GM23338 (cell line): ENCODE measurements at regions not wholly inside any gene's neighbourhood (a gene's known extent, or its start where the extent isn't known, plus 50 kb on each side); places are given as distances from the start of the nearest gene placed in this dataset.

Experiments
- ATAC-seq: fragments of 200-7000 bp; cut with Tn5 transposase; 3 replicates; pipeline ENCODE4 v1.9.1; 2020
- DNase-seq: peaks from one replicate; pipeline ENCODE4 v3.0.0-alpha.2; 2015; ENCODE audit warnings: low spot score
- H2AFZ ChIP-seq: fragments of 200-600 bp; sonication (generic); 2 replicates; pipeline ENCODE4 v1.8.0; 2016; ENCODE audit warnings: antibody characterized with exemption, mild to moderate bottlenecking, moderate library complexity
- H3F3A ChIP-seq: fragments of 200-600 bp; sonication (generic); replicated peaks from 2 replicates; pipeline ENCODE4 v1.8.0; 2017; ENCODE audit warnings: antibody characterized with exemption, mixed run types, low read depth
- H3K27ac ChIP-seq: fragments of 200-600 bp; sonication (generic); 2 replicates; pipeline ENCODE4 v1.6.1; 2016; ENCODE audit warnings: low read depth
- H3K27me3 ChIP-seq: fragments of 200-600 bp; sonication (generic); 2 replicates; pipeline ENCODE4 v1.8.0; 2016; ENCODE audit warnings: mild to moderate bottlenecking, mixed run types, moderate library complexity; ENCODE audit not compliant: insufficient read depth
- H3K36me3 ChIP-seq: fragments of 200-600 bp; sonication (generic); 2 replicates; pipeline ENCODE4 v1.8.0; 2016; ENCODE audit warnings: mild to moderate bottlenecking; ENCODE audit not compliant: insufficient read depth
- H3K4me1 ChIP-seq: fragments of 200-600 bp; sonication (generic); 2 replicates; pipeline ENCODE4 v1.8.0; 2016; ENCODE audit warnings: mild to moderate bottlenecking, moderate library complexity; ENCODE audit not compliant: insufficient read depth
- H3K4me2 ChIP-seq: fragments of 200-600 bp; sonication (generic); 2 replicates; pipeline ENCODE4 v1.7.1; 2017; ENCODE audit warnings: mixed run types
- H3K4me3 ChIP-seq: fragments of 200-600 bp; sonication (generic); 2 replicates; pipeline ENCODE4 v1.6.1; 2016; ENCODE audit warnings: mixed run types
- H3K79me2 ChIP-seq: fragments of 200-600 bp; sonication (generic); replicated peaks from 2 replicates; pipeline ENCODE4 v1.8.0; 2017; ENCODE audit warnings: mild to moderate bottlenecking; ENCODE audit not compliant: insufficient read depth
- H3K9me2 ChIP-seq: fragments of 200-600 bp; sonication (generic); 2 replicates; pipeline ENCODE4 v1.8.0; 2017; ENCODE audit not compliant: insufficient read depth
- H4K20me1 ChIP-seq: fragments of 200-600 bp; sonication (generic); replicated peaks from 2 replicates; pipeline ENCODE4 v1.8.0; 2017; ENCODE audit warnings: mild to moderate bottlenecking; ENCODE audit not compliant: insufficient read depth
- H3K27ac Mint-ChIP-seq: 2 replicates; pipeline ENCODE4 v1.8.0; 2020; ENCODE audit warnings: inconsistent platforms, mild to moderate bottlenecking, moderate library complexity, mixed read lengths
- H3K27me3 Mint-ChIP-seq: 3 replicates; pipeline ENCODE4 v1.8.0; 2022; ENCODE audit warnings: low read depth, mild to moderate bottlenecking, moderate library complexity, mixed read lengths, inconsistent platforms; ENCODE audit not compliant: insufficient read depth, poor library complexity
- H3K36me3 Mint-ChIP-seq: 3 replicates; pipeline ENCODE4 v1.8.0; 2021; ENCODE audit warnings: low read depth, mild to moderate bottlenecking, inconsistent platforms, moderate library complexity, mixed read lengths
- H3K4me1 Mint-ChIP-seq: 3 replicates; pipeline ENCODE4 v1.8.0; 2020; ENCODE audit warnings: mild to moderate bottlenecking, inconsistent platforms, mixed read lengths
- H3K4me3 Mint-ChIP-seq: 3 replicates; pipeline ENCODE4 v1.8.0; 2021; ENCODE audit warnings: moderate library complexity, mild to moderate bottlenecking, inconsistent platforms, mixed read lengths
- H3K9me3 Mint-ChIP-seq: 3 replicates; pipeline ENCODE4 v1.8.0; 2020; ENCODE audit warnings: moderate library complexity, mild to moderate bottlenecking, inconsistent platforms, mixed read lengths
- EZH2phosphoT487 ChIP-seq: fragments of 200-600 bp; sonication (generic); IDR thresholded peaks from one replicate; pipeline ENCODE4 v1.8.1; 2018; ENCODE audit warnings: antibody characterized with exemption; ENCODE audit not compliant: unreplicated experiment
- JUNB ChIP-seq: IDR thresholded peaks from one replicate; pipeline ENCODE4 v1.6.1; 2016; ENCODE audit warnings: antibody characterized with exemption; ENCODE audit not compliant: unreplicated experiment
- NANOG ChIP-seq: IDR thresholded peaks from 2 replicates; pipeline ENCODE4 v1.6.1; 2016; ENCODE audit warnings: antibody characterized with exemption, borderline replicate concordance
- POLR2AphosphoS5 ChIP-seq: IDR thresholded peaks from 2 replicates; pipeline ENCODE4 v1.6.1; 2016; ENCODE audit warnings: antibody characterized with exemption, low read depth
- STAT1 ChIP-seq: IDR thresholded peaks from one replicate; pipeline ENCODE4 v1.6.1; 2016; ENCODE audit warnings: antibody characterized with exemption; ENCODE audit not compliant: unreplicated experiment
- ZNF114 ChIP-seq: fragments of 250-450 bp; sonication (Bioruptor Pico); IDR thresholded peaks from 2 replicates; pipeline ENCODE4 v1.5.0; 2020; ENCODE audit warnings: mild to moderate bottlenecking, moderate library complexity
- ZNF331 ChIP-seq: fragments of 250-450 bp; sonication (Bioruptor Pico); IDR thresholded peaks from 2 replicates; pipeline ENCODE4 v1.5.0; 2020; ENCODE audit warnings: low read depth, mild to moderate bottlenecking, moderate library complexity
- ZNF462 ChIP-seq: fragments of 250-450 bp; sonication (Bioruptor Pico); IDR thresholded peaks from 2 replicates; pipeline ENCODE4 v1.5.0; 2020; ENCODE audit warnings: mild to moderate bottlenecking, moderate library complexity

- TF ChIP-seq ZNF462 (CRISPR knock-in tag) (no peak), STAT1 (no peak)
Measured at GRCh38 chr10:128867210-128867609, 599.8 kb upstream of the MGMT start (continued).

- no peak overlapping the region for H3K27ac Mint-ChIP-seq
- no peak for ATAC-seq
- no peak for TF ChIP-seq JUNB
- TF ChIP-seq EZH2phosphoT487 = no peak
- TF ChIP-seq ZNF462 (CRISPR knock-in tag) = no peak
- no peak for TF ChIP-seq POLR2AphosphoS5
- no peak for TF ChIP-seq ZNF331
- TF ChIP-seq ZNF114 (CRISPR knock-in tag) = no peak
- TF ChIP-seq NANOG = no peak
- no peak for TF ChIP-seq STAT1
Measured at GRCh38 chr10:128867819-128868218, 599.2 kb upstream of the MGMT start.

More at GRCh38 chr10:128867819-128868218, 599.2 kb upstream of the MGMT start:
- no peaks in the 10 kb centered on the region for H3K4me1 ChIP-seq
- H3K36me3 ChIP-seq = no peaks in the 10 kb centered on the region
- no peak for DNase-seq
- H3K27ac ChIP-seq = no peak overlapping the region
- Mint-ChIP-seq H3K9me3 (peaks cover 3% of the 10 kb centered on the region; the same call in 1 of the 3 replicates), H3K4me1 (peaks cover 4% of the 10 kb centered on the region; the same call in 2 of the 3 replicates), H3K27me3 (peaks cover 6% of the 10 kb centered on the region), H3K36me3 (no peaks in the 10 kb centered on the region; the same call in 2 of the 3 replicates), H3K4me3 (no peak overlapping the region)
- H3K4me3 ChIP-seq = no peak overlapping the region
- no peaks in the 10 kb centered on the region for H4K20me1 ChIP-seq
- H3K79me2 ChIP-seq = no peaks in the 10 kb centered on the region
- no peaks in the 10 kb centered on the region for H3F3A ChIP-seq
- no peaks in the 10 kb centered on the region for H3K27me3 ChIP-seq
- H3K9me2 ChIP-seq = peaks cover 1% of the 10 kb centered on the region; the same call in 1 of the 2 replicates
- H2AFZ ChIP-seq = no peak overlapping the region
- H3K4me2 ChIP-seq = no peak overlapping the region
